ENCODE measurements at regions not wholly inside any gene's neighbourhood (a gene's known extent, or its start where the extent isn't known, plus 50 kb on each side); places are given as distances from the start of the nearest gene placed in this dataset.

DNA sequence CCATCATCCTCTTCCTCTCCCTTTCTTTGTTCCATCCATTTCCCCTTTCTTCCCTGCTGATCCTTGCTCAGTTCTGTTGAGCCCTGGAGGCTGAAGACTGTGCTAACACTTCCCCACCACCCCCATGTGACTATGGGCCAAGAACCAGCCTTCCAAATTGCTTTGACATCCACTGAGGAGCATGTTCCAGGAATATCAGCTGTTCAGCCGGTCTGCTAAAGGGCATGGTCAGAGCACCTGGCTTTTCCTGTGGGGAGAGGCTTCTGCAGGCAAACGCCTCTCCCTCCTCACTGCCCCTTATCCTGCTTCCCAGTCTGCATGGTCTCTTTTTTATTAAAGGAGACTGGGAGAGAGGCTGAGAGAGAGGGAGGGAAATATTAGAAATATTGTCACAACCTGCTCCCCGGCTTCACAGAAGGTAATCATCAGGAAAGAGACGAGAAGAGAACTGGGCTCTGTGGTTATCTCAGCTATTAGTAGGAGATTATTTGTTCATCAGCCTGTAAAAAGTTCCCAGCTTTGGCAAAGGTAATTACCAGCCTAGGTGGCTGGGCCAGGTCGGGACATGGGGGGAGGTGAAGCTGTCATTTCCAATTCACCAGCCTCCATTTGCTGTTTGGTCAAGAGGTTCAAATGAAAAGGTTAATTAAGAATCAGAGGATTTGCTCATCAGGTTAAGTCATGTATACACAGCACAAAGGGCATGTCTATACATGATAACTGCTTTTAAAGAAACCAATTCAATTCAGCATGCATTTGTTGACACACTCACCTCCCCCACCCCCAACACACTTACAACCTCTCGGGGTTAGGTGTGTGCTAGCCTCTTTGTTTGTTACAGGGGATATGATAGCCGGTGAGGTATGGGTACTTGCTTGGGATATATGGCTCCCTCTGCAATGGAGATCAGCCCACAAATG lies 83.7 kb upstream of the CRHR1 start:
- TF ChIP-seq ZNF260 (CRISPR knock-in tag; IDR thresholded peaks at IDR 0.05; ENCODE audit: borderline replicate concordance, low read depth) (no peak), SRSF1 (optimal IDR thresholded peaks at IDR 0.05; ENCODE audit: low read depth, low read length) (no peak), CENPT (CRISPR knock-in tag; IDR thresholded peaks at IDR 0.05; ENCODE audit: low read depth) (no peak), FIP1L1 (IDR thresholded peaks at IDR 0.05; ENCODE audit: borderline replicate concordance, insufficient read depth, low read depth, low read length) (no peak), RFX3 (CRISPR knock-in tag; IDR thresholded peaks at IDR 0.05) (no peak), RBM39 (IDR thresholded peaks at IDR 0.05; ENCODE audit: low read depth, low read length, poor library complexity, severe bottlenecking) (no peak), EEA1 (CRISPR knock-in tag; IDR thresholded peaks at IDR 0.05; ENCODE audit: borderline replicate concordance) (no peak)
- in situ Hi-C loops (cut with HindIII; ENCODE audit: extremely low pct_ligation_motif_present, low pct_unique_long_range_greater_than_20kb) (no loop called here), intact Hi-C loops (cut with micrococcal nuclease; ENCODE audit: unreplicated experiment) (no loop called here)
- WGBS (ENCODE audit: low lambda C conversion rate): 3% methylated on average over 7 of the region's 7 CpGs
- no peaks in the 10 kb centered on the region for H3K4me1 ChIP-seq (ENCODE audit: insufficient read depth, low read length)
- H3K79me2 ChIP-seq (ENCODE audit: insufficient read depth, low read length): no peaks in the 10 kb centered on the region
- H3K36me3 ChIP-seq (replicated peaks in 1 of 2; ENCODE audit: control insufficient read depth in 1 of 2, insufficient read depth in 2 of 2, low read length in 2 of 2): no peaks in the 10 kb centered on the region
- no peak overlapping the region for H3K9ac ChIP-seq (ENCODE audit: insufficient read depth, low read depth, low read length)
- no peak overlapping the region for H3K4me2 ChIP-seq (ENCODE audit: low read depth, low read length)
- H2AFZ ChIP-seq (ENCODE audit: low read length): no peak overlapping the region
- H3K9me3 ChIP-seq (ENCODE audit: low read length): no peaks in the 10 kb centered on the region
- peaks cover 0 to 11% of the 10 kb centered on the region in 2 experiments; a peak in 2 of 5 replicates for H3K27me3 ChIP-seq (ENCODE audit: control insufficient read depth in 1 of 2, insufficient read depth in 2 of 2, low read length in 2 of 2)
- CTCF ChIA-PET (ENCODE audit: low intra/inter-chr PET ratio, low total read pairs): no interaction called here
- H4K20me1 ChIP-seq (ENCODE audit: insufficient read depth, low read length): peaks cover 7% of the 10 kb centered on the region; the same call in 1 of the 2 replicates
- POLR2A ChIA-PET: no interaction called here
- ATAC-seq: no peak
- DNase-seq (ENCODE audit: low spot score): no peak
- no peak overlapping the region for H3K27ac ChIP-seq (ENCODE audit: extremely low read length, insufficient read depth, low read length)
- no peak overlapping the region for H3K4me3 ChIP-seq (replicated peaks in 1 of 3; ENCODE audit: insufficient read depth in 1 of 3, low read depth in 2 of 3, low read length in 3 of 3)
- no peak for FAIRE-seq
- BruUV-seq (replicated peaks): no TSS peak
